HG02759 (cell line): ENCODE measurements at regions not wholly inside any gene's neighbourhood (a gene's known extent, or its start where the extent isn't known, plus 50 kb on each side); places are given as distances from the start of the nearest gene placed in this dataset.

ENCODE experiments used
- ATAC-seq: cut with Tn5 transposase; IDR thresholded peaks from one replicate; pipeline ENCODE4 v1.9.1; 2021; ENCODE audit warnings: mild to moderate bottlenecking, moderate library complexity; ENCODE audit not compliant: unreplicated experiment

DNA sequence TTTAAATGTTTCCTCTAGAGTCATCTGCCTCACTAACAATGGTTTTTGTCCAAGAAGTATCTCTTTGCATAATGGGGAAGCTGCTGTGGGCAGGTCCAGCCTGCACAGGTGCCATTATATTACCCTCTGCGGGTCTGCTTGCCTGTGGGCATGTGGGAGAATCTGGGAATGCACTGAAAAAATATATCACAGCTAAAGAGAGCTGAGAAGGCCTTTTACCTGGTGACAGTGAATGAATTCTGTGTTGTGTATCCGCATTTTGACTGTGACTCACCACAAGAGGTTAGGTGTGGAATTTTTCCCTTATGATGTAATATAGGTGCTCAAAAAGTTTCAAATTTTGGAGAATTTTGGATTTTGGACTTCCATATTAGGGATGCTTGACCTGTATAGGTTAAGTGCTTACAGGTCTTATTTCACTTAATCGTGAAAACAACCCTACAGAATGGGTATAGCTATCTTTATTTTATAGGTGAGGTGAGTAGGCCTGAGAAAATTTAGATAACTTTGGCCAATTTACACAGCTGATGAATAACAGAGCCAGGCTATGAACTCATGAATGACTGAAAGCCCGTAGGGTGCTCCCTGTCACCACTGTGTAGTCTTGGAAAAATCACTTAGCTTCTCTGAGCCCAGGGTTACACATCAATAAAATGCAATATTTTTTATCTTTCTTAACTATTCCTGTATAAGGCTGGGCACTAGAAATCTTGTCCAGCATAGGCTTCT is 198.0 kb upstream of the EPHA5 start:
- ATAC-seq: no peak

DNA sequence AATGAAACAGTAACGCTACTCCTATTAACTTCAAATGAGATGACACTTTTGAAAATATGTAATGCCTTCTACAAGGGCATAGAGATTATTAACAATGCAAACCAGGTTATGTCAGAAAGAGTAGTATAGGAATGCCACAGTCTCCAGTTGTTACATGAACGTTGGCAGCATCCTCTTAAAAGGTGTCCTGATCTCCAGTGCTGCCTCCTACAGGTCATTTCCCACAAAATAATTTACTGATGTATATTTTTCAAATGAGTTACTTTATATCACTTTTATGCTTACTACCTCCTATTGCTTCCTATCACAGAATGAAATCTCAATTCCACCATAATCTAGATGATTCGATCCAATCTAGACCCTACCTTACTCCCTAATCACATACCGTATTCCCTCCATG is 195.2 kb upstream of the EPHA5 start:
- ATAC-seq: no peak

DNA sequence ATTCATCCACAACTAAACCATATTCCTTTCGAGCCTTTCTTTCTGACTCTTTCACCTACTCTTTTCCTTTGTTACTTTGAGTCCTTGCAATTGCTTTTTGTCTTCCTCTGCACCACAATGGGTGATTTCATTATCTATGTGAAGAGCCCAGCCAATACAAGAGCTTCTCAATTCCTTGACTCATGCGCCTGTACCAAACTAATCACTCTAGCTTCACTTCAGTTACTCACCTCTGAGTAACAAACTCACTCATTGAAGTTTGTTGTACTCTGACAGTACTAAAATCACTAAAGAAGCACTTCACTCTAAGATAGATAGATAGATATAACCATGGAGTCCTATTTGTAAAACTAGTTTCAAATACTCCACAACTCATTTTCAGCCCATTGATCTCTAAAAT is 191.7 kb upstream of the EPHA5 start:
- no peak for ATAC-seq

DNA sequence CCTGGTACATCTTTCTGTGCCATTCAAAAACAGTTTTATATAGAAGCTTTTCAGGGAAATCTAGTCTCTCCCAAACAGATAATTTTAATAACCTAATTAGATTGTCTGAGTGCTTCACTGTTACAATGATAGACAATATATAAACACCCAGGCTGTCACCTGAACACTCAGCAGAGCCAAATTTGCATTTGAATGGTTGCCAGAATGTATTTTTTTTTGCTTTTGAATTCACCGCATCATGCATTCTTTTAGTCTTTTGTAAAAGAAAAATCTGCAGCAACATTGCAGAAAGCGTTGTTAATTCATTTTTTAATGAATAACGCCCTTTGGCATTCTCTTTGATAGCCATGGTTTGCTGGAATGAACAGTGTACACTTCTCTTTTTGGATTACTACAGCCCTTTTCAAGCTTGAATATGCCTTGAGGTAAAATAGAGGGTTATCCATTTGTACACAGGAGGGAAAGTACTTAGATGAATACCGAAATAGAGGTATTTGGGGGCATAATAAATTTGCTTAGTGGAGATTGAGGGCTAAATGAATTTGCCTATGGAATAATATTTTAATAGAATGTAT is 175.0 kb upstream of the EPHA5 start:
- no peak for ATAC-seq

DNA sequence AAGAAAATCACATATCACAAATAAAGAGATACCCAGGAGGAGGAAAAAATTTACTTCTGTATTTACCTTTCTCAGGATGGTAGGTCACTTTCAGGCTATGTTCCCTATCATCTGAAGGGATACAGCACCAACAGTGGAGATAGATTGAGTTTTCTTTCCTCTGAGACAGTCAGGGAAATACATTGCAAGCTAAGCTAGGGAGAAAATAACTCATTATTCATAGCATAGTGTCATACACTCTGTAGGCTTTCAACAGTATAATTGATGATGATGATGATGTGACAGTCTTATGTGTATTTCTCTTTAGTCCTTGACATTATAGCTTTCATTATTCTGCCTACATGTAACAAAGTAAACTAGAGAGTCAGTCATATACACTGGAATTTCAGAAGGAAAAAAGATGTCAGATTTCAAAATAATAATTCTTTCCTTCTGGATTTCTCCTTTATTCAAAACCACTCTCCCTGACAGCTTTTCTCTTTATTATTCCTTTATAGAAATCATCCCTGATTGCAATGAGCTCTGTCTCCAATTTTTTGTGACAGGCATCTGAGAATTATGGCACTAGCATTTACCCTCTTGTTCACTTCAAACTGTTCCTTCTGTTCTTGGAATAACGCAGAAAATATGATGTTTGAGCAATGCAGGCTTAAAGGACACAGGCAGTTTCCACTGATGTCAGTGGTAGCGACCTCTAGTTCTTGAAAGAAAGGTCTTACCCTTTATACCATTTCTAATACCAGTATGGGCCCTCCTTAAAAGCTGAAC is 169.1 kb upstream of the EPHA5 start:
- no peak for ATAC-seq

DNA sequence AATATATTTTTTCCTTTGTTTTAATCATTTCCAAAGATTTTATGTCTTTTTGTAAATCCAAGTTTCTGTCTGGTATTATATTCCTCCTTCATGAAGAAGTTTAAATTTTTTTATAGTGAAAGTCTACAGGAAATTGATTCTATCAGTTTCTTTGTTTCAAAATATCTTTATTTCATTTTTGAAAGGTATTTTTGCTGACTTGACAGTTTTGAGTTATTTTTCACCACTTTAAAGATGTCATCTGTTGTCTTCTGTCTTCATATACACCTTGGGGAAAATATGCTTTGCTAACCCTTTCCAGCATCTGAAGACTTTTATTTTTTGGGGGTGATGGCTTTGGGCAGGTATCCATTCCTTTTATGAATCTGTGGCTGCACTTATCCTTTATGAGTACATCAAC is 164.4 kb upstream of the EPHA5 start:
- no peak for ATAC-seq

DNA sequence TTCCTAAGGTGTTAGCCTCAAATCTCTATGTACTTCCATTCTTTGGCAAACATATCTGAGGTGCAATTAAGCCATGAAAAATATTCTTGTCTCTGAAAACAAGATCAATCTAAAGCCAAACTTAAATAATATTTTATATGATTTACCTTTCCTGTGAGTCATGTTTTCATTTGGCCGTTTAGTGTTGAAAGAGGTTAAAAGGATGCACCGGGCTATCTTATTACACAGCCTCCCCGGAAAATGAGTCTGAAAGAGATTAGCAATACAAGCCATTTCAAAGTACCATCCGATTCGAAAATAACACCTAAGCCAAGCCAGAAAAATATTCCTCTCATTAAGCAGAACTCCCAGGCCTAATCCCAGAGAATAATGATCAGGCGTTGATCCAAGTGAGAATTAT is 161.5 kb upstream of the EPHA5 start:
- ATAC-seq: no peak

DNA sequence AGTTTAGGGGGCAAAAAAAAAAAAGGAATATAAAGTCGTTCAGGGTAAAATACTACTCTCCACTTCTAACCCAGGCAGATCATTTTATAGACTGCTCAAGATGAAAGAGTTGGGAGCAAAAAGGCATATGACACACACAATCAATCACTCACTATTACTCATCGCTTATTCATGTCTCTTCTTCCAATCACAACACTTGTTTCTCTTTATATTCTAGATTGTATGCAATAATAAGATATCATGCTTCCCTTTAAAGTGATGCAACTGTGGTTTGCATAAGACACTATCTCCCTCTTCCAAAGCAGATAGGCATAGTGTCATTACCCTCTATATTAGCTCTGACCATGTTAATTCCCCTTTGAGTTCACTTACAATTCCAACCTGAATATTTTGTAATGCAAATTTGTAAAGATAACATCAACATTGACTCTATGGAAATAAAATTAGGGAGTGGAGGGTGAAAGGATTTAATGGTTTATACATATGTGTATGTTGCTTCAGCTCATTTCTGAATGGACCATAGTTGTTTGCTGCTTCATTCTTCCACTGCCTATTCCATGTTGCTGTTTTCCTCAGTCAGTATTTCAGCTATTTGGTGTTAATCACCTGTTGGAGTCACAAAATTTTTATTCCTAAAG is 154.9 kb upstream of the EPHA5 start:
- no peak for ATAC-seq

DNA sequence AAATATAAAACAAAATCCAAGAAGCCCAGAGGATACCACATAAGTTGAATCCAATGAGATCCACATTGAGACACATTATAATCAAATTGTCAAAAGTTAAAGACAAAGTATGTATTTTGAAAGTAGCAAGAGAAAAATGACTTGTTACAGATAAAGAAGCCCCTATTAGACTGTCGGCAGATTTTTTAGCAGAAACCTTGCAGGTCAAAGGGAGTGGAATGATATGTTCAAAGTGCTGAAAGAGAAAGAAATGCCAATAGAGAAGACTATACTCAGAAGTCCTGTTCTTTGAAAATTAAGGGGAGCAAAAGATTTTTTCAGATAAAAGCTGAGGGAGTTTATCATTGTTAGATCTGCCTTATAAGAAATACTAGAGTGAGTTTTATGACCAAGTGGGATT is 148.9 kb upstream of the EPHA5 start:
- ATAC-seq: no peak

DNA sequence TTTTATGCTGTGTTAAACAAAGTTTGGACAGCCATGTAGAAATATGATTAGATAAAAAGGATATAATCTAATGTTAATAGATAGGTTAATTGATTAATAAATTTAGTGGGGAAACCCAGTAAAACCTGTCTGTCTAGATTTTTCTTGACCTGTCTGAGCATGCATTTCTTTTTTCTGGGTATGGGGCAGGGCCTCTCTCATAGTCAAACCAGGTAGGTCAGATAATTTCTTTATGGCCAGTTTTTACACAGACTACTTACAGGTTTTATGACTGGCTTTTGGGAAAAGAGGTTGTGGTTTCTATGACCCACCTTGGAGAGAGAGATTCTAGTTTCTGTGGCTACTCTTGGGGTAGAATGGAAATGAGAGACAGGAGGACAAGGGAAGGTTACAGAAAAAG is 135.6 kb upstream of the EPHA5 start:
- no peak for ATAC-seq

DNA sequence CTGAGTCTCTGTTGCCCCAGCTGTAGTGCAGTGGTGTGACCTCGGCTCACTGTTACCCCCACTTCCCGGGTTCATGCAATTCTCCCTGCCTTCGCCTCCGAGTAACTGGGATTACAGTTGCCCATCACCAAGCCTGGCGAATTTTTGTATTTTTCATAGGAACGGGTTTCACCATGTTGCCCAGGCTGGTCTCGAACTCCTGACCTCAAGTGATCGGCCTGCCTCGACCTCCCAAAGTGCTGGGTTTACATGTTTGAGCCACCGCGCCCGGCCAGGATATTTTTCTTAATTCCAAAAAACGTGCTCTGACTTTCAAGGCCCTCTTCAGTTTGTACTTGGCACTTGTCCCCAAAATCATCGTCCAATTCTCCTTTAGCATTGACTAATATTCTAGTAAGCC is 129.2 kb upstream of the EPHA5 start:
- no peak for ATAC-seq

DNA sequence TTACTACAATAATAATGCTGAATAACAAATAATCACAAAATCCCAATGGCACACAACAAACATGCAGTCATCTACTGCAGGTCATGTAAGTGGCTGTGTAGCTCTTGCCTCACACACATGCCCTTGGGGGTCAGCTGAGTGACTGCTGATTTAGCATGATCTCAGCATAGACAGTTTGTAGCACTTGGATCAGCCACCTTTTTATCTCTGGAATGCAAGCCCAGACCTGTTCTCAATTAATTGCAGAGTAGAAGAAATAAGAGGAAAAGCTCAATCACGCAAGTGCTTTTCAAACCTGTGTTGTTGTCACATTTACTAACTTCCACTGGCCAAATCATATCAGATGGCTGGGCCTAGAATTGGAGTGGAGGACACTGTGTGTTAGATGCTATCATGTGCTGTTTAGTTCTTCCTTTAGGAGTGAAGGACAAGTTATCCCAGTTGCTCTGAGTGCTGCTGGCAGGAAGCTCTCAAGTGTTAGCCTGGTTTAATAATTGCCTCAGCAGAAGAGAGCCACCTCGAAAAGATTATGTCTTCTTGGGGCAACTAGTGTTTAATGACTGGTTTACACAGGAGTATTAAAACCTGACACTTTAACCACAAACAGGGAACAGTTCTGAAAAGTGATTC is 128.3 kb upstream of the EPHA5 start:
- no peak for ATAC-seq

DNA sequence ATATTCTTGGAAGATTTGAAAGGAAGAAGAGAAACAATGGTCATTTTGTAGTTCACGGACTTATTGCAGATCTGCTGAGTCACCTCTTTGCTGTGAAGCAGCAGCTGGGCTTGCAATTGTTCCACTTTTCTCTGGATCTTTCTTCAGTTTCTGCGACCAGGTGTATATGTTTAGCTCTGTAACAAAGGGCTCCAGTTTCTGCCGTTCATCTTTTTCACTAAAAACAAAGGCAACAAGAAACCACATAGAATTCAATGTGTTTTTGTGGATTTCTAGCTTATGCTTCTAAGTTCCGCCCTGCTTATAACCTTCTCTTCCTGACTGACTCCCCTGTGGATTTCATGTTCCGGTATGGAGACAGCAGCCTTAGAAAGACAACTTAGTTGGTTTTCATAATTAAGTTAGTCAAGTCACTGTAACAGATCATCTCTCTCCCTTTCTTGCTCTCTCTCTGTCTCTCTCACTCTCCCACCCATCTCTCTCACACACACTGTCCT is 121.6 kb upstream of the EPHA5 start:
- no peak for ATAC-seq

DNA sequence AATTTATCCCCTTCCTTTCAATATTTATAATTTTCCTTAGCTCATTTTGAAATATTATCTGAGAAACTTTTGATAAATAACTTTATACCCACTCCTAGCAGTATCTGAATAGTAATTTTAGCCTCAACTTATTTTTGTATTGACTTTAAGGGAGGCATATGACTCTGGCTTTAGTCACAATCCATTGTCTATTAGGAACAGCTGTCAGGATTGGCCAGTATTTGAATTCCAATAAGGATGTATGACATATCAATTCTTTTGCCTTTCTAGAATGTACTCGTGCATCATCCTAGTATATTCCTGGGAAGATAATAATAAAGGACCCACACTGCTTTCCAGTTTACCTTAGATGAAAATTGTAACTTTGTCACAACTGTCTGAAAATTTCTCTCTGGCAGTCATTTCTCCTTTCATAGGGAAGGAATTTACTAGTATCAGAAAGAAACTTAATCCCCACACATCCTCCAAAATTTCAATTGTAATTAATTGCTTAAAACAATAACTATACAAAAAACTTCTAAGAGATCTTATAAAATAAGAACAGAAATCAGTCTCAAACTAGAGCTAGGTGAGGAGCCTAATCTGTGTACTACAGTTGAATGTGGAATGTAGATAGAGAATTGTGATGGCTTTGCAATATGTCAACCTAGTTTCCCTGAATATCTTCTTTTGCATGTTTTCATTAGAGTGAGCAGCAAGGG is 121.0 kb upstream of the EPHA5 start:
- no peak for ATAC-seq

DNA sequence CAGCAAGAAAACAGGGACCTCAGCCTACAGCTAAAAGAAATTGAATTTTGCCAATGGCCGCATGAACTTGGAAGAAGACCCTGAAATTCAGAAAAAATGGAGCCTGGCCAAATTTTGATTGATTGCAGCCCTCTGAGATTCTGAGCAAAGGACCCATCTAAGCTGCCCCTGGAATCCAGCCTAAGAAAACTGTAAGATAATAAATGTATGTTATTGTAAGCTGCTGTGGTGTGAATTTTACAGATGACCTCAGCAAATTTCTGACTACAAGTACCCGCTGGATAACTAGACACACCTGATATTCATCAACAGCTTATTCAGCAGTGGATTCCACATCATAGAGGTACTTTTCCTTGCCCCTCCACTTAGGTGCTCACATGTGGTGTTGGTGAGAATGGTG is 119.5 kb upstream of the EPHA5 start:
- no peak for ATAC-seq

DNA sequence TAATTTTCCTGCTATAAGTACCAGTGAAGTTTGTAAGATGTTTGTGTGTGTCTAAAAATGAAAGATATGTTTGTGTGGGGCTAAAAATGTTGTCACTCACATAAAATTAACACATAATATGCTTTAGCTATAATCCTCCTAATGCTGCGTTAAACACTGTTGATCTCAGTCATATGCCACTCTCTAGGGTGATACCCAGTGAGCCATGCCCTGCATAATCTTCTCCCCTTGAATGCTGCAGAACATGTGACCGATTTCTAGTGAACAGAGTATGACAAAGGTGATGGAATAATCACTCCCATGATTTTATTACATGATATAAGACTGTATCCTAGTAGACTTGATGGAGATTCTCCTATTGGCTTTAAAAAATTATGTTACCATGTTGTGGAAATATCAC is 119.1 kb upstream of the EPHA5 start:
- no peak for ATAC-seq

DNA sequence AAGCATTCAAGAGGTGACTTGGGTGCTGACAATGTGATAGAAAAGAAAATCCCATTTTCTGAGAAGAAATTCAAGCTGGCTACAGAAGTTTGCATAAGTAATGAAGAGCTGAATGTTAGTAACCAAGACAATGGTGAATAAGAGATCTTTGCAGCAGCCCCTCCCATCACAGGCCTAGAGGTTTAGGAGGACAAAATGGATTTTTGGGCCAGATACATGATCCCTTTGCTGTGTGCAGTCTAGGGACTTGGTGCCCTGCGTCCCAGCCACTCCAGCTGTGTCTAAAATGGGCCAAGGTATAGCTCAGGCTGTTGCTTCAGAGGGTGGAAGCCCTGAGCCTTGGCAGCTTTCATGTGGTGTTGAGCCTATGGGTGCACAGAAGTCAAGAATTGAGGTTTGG is 107.0 kb upstream of the EPHA5 start:
- ATAC-seq: no peak

DNA sequence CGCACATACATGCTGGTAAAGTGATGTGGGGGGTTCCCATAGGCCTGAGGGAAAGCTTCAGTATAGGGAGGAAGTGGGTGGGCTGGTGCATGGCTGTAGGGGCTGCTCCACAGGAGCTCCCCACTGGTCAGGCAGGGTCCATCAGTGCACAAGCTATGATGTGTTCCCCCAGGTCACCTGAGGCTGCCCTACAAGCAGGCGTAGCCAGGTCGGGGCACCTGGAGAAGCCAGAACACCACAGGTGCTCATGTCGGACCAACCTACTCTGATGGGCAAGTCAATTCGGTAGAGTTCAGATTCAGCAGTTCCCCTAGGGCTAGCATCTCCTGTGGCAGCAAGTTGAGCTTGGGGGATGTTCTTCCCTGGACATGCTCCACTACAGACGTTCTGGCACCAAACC is 103.3 kb upstream of the EPHA5 start:
- no peak for ATAC-seq

DNA sequence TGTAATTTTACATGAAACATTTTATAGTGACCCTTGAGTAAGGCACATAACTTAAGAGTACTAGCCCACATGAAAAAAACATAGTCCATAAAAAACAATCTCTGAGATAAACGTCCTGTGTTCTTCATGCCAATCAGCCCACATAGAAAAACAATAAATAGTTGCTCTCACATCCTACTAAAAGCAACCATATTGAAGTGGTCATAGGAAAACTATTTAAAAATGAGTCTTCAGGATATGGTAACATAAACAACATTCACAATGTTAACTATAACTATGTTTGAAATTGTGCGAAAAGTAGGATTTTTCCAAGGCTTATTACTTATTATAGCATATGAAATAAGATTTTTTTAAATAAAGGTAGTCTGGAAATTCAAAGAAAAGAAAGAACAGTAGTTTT is 77.1 kb upstream of the EPHA5 start:
- no peak for ATAC-seq

DNA sequence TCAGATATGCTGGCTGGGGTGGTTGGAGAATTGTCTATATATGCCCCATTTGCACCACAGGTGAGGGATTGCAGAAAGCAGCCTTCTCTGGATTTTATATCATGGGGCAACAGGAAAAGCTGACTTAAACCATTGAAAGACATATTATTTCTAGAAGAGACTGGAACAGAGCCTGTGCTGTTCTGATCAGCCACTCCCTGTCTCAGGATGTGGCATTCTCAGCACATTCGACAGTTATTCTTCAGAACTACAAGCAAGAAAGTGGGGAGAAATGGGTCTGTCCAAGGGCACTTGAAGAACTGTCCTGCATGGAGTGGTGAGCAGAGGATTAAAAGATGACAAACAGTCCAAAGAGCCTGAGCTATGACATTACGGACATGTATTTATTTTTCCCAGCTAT is 67.8 kb upstream of the EPHA5 start:
- ATAC-seq: no peak

DNA sequence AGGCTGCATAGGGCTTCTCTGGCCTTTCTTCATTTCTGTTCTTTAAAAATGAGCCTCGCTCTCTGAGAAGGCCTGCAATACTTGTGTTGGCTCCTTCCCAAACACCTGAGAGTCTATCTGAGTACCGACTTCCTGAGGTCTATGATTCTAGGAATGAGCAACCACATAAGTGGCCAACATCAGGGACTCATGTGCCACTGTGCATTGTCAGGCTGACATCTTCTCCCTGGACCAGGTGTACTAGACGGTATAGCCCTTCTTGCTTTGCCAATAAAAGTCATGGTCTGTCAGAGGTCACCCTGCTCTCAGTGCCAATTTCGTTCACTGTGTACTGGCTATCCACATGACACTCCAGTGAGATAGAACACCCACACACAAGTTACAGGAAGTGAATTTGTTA is 67.4 kb upstream of the EPHA5 start:
- ATAC-seq: no peak
